Uterus (tissue), 3 donors: ENCODE measurements at regions not wholly inside any gene's neighbourhood (a gene's known extent, or its start where the extent isn't known, plus 50 kb on each side); places are given as distances from the start of the nearest gene placed in this dataset.

Source experiments
- DNase-seq, 2 donors: peaks; one replicate each; pipeline ENCODE4 v3.0.0-alpha.2; 2019 to 2020
- H3K27ac ChIP-seq, 2 donors: fragments of 200-600 bp; sonication (generic); 1 replicate in 1 of 2; 2 replicates in 1 of 2; pipeline ENCODE4 v1.5.1; 2016 to 2018
- H3K27me3 ChIP-seq, 2 donors: fragments of 200-600 bp; sonication (generic); one replicate each; pipeline ENCODE4 v1.5.1; 2018 to 2019; ENCODE audit warnings: control low read depth in 1 of 2
- H3K36me3 ChIP-seq, 2 donors: fragments of 200-600 bp; sonication (generic); one replicate each; pipeline ENCODE4 v1.5.1; 2019; ENCODE audit warnings: control low read depth in 1 of 2
- H3K4me1 ChIP-seq, 2 donors: fragments of 200-600 bp; sonication (generic); one replicate each; pipeline ENCODE4 v1.5.1; 2018 to 2019; ENCODE audit warnings: control low read depth in 1 of 2
- H3K4me3 ChIP-seq, 2 donors: fragments of 200-600 bp; sonication (generic); 1 replicate in 1 of 2; 2 replicates in 1 of 2; pipeline ENCODE4 v1.5.1; 2018 to 2019; ENCODE audit warnings: mild to moderate bottlenecking in 1 of 2
- H3K9me3 ChIP-seq, 2 donors: fragments of 200-600 bp; sonication (generic); one replicate each; pipeline ENCODE4 v1.5.1; 2019; ENCODE audit warnings: control low read depth in 1 of 2
- POLR2A ChIP-seq, 2 donors: fragments of 450-650 bp; IDR thresholded peaks; one replicate each; pipeline ENCODE4 v1.6.1; 2016; ENCODE audit warnings: antibody characterized with exemption in 2 of 2, mild to moderate bottlenecking in 1 of 2, moderate library complexity in 1 of 2
- intact Hi-C: fragments of 100-400 bp; cut with DNase I; formaldehyde crosslinking; loops from one replicate; pipeline ENCODE4 v1.15.1; 2023; ENCODE audit warnings: low total_unique reads
- TF ChIP-seq, protein P1 (sequence below), 4 experiments: fragments of 200-600 bp in 2 of 4; fragments of 450-650 bp in 2 of 4; sonication (generic) in 2 of 4; IDR thresholded peaks; one replicate each; pipeline ENCODE4 v1.5.1; 2016 to 2019; ENCODE audit warnings: antibody characterized with exemption in 4 of 4, mild to moderate bottlenecking in 2 of 4, moderate library complexity in 1 of 4
- donor health status: DM: yes; HTN: yes; CAD: no.

DNA sequence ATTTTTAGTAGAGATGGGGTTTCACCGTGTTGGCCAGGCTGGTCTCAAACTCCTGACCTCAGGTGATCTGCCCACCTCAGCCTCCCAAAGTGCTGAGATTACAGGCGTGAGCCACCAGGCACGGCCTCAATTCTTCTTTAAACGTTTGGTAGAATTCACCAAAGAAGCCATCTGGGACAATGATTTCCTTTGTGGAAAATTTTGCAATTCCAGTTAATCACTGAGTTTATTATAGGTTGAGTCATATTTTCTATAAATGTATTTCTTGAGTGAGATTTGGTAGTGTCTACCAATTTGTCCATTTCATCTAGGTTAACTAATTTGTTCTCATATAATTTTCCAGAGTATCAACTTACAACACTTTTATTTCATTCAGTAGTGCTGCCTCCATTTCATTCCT lies 683.9 kb upstream of the TMEM132C start:
- Histone ChIP-seq H3K9me3 (no peaks in the 10 kb centered on the region), H3K4me1 (no peaks in the 10 kb centered on the region), H3K27ac (no peak overlapping the region), H3K36me3 (no peaks in the 10 kb centered on the region), H3K27me3 (no peaks in the 10 kb centered on the region), H3K4me3 (no peak overlapping the region)
- intact Hi-C loops, result no loop called here
- DNase-seq, result no peak
- TF ChIP-seq, protein P1, sequence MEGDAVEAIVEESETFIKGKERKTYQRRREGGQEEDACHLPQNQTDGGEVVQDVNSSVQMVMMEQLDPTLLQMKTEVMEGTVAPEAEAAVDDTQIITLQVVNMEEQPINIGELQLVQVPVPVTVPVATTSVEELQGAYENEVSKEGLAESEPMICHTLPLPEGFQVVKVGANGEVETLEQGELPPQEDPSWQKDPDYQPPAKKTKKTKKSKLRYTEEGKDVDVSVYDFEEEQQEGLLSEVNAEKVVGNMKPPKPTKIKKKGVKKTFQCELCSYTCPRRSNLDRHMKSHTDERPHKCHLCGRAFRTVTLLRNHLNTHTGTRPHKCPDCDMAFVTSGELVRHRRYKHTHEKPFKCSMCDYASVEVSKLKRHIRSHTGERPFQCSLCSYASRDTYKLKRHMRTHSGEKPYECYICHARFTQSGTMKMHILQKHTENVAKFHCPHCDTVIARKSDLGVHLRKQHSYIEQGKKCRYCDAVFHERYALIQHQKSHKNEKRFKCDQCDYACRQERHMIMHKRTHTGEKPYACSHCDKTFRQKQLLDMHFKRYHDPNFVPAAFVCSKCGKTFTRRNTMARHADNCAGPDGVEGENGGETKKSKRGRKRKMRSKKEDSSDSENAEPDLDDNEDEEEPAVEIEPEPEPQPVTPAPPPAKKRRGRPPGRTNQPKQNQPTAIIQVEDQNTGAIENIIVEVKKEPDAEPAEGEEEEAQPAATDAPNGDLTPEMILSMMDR (IDR thresholded peaks at IDR 0.05), result no peak
- TF ChIP-seq POLR2A (IDR thresholded peaks at IDR 0.05), result no peak

DNA sequence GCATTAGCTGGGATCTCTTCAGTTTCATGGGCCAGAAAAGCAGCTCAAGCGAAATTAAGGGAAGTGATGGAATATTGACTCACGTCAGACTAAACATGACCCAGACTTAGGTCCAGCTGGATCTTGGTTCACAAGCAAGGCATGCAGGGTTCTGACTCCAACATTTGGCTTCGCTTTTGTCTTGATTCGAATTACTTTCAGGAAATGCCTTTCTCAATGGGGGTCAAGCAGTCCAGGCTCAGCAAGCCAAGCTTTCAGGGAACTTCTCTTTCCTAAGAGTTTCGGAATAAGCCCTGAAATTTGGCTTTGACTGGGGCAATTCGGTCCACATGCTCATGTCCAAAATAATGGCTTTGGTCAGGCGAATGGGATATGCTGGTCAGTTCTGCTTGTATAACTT lies 678.7 kb upstream of the TMEM132C start:
- no peak for DNase-seq
- Histone ChIP-seq H3K27ac (no peak overlapping the region), H3K4me3 (no peak overlapping the region), H3K9me3 (no peaks in the 10 kb centered on the region), H3K27me3 (no peaks in the 10 kb centered on the region), H3K36me3 (no peaks in the 10 kb centered on the region), H3K4me1 (no peaks in the 10 kb centered on the region)
- intact Hi-C loops, result no loop called here
- TF ChIP-seq POLR2A (IDR thresholded peaks at IDR 0.05), result no peak
- TF ChIP-seq, protein P1 (IDR thresholded peaks at IDR 0.05), result no peak

DNA sequence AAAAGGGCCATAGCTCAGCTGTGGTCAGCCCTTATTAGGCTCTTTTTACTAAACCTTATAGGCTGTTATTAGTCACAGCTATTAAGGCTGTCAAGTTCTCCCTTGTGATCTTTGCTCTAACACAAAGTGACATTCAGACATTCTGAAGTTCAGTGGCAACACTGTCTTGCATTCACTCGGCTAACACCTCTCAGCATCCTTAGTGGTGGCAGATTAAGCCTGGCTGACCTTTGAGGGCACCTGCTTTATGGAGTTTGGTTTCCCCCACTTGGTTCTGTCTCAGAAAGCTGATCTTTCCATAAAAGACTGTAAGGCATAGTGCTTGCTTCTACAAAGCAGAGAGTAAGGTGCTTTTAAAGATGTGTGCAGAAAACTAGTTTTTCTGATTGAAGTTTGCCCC lies 677.4 kb upstream of the TMEM132C start:
- Histone ChIP-seq H3K9me3 (no peaks in the 10 kb centered on the region), H3K36me3 (no peaks in the 10 kb centered on the region), H3K4me3 (no peak overlapping the region), H3K27me3 (no peaks in the 10 kb centered on the region), H3K4me1 (no peaks in the 10 kb centered on the region), H3K27ac (no peak overlapping the region)
- intact Hi-C loops, result no loop called here
- TF ChIP-seq, protein P1 (IDR thresholded peaks at IDR 0.05), result no peak
- no peak for TF ChIP-seq POLR2A (IDR thresholded peaks at IDR 0.05)
- no peak for DNase-seq

DNA sequence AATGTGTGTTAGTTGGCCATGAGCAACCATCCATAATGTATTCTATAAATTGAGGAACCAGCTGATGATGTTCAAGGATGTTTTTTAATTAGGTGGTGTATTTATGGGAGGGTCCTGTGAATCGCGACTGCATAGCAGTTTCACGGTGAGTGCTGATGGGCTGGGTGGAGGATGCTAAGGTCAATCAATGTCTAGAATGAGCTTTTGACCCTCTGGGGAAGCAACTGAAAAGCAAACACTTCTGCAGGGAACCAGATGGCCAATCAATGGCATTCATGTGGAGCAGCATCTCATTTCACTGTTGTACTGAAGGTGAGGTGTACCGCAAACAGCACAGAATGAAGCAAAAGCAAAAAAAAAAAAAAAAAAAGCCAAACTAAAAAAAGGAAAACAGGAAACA lies 676.1 kb upstream of the TMEM132C start:
- no peaks in the 10 kb centered on the region for H3K27me3 ChIP-seq
- intact Hi-C loops, result no loop called here
- no peak for DNase-seq
- no peaks in the 10 kb centered on the region for H3K4me1 ChIP-seq
- no peak overlapping the region for H3K4me3 ChIP-seq
- no peak overlapping the region for H3K27ac ChIP-seq
- H3K9me3 ChIP-seq, result no peaks in the 10 kb centered on the region
- no peaks in the 10 kb centered on the region for H3K36me3 ChIP-seq
- TF ChIP-seq, protein P1 (IDR thresholded peaks at IDR 0.05), result no peak
- TF ChIP-seq POLR2A (IDR thresholded peaks at IDR 0.05), result no peak

DNA sequence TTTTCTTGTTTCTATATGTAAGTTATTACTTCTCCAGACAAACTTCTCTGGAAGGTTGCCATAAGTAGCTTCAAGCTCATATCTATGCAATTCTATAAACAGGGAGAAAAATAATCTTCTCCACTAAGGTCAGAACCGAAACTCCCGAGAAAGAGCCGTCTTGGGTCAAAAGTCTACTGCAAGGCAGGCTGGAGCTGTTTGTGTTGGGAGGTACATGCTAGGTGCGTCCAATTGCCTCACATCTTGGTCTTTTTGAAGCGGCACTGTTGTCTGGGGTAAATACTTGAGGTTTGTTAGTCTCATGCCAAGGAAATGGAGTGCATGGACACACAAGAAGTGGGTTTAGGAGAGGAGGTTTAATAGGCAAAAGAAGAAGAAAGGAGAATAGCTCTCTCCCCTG lies 674.7 kb upstream of the TMEM132C start:
- H3K27me3 ChIP-seq, result no peaks in the 10 kb centered on the region
- DNase-seq, result no peak
- no peaks in the 10 kb centered on the region for H3K9me3 ChIP-seq
- intact Hi-C loops, result no loop called here
- H3K4me3 ChIP-seq, result no peak overlapping the region
- TF ChIP-seq, protein P1 (IDR thresholded peaks at IDR 0.05), result no peak
- no peak for TF ChIP-seq POLR2A (IDR thresholded peaks at IDR 0.05)
- no peak overlapping the region for H3K27ac ChIP-seq
- H3K36me3 ChIP-seq, result no peaks in the 10 kb centered on the region
- no peaks in the 10 kb centered on the region for H3K4me1 ChIP-seq
